NCI-H446 (cell line): ENCODE measurements at regions not wholly inside any gene's neighbourhood (a gene's known extent, or its start where the extent isn't known, plus 50 kb on each side); places are given as distances from the start of the nearest gene placed in this dataset.
"Not testable (repeated sequence)": the region's sequence is repeated elsewhere in the genome, so short reads cannot be mapped to it uniquely, and the experiment has no call there.

Source experiments
- DNase-seq, 2 experiments: peaks; one replicate each; lab custom pipeline; 2025; lab: John Stamatoyannopoulos, UW

DNA sequence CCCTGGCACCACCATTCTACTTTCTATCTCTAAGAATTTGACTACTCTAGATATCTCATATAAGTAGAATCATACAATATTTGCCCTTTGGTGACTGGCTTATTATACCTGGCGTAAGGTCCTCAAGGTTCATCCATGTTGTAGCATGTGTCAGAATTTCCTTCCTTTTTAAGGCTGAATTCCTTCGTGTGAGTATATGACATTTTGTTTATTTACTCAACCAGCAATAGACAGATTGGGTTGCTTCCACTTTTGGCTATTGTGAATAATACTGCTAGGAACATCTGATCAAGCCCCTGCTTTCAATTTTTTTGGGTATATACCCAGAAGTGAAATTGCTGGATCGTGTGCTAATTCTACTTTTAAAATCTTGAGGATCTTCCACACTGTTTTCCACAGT is 232.8 kb upstream of the MCHR2 start:
- no peak for DNase-seq

DNA sequence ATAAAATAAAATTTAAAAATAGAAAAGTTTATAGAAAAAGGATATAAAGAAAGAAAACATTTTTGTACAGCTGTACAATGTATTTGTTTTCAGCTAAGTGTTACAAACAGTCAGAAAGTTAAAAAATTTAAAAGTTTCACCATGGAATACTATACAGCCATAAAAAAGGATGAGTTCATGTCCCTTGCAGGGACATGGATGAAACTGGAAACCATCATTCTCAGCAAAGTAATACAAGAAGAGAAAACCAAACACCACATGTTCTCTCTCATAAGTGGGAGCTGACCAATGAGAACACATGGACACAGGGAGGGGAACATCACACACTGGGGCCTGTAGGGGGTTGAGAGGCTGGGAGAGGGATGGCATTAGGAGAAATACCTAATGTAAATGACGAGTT is 229.9 kb upstream of the MCHR2 start:
- not testable (repeated sequence) for DNase-seq

DNA sequence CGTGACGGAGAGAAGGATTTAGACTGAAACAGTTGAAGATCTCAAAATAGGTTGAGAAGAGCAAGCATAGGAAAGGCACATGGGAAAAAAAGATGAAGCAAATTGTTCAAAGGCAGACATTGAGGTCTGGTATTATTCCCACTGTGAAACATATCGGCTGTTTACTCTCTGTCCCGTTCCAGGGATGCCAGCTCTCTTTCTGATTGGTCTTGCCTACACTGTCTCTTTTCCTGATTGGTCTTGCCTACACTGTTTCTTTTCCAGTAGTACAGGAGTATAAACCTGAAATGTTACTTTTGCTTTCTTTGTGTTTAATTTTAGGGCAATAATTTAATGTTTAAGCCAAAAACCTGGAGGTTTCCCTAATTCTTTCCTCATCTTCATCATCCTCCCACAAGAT is 226.5 kb upstream of the MCHR2 start:
- DNase-seq, result no peak

DNA sequence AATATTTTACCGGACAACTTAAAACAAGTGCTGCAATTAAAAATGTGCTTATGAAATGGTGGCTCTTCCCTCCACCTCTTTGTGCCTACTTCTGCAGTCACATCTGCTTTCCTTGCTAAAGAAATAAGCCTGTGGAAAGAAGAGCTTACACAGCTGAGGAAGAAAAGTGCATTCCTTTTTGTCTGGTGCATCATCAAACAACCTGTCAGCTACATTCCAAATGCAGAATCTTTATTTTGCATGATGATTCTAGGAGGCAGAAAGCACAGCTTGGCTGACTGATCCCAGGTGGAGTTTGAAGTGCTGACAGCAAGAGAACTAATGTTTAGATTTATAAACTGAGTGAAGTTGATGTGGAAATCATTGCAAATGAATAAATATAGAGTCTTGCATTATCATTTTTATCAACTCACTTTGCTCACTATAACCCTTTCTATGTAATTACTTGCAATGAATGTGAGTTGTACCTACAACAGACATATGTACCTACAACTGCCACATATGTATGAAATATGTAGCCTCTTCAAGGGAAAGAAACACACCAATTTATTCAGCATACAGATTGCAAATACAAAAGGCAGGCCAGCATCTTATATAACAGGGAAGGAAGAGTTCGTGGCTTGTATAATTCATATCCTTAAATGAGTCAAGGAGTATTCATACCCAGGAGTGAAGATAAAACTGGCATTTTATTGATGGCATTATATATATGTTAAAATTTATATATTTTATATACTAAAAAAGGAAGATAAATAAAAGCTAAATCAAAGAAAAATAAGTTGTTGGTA is 223.4 kb upstream of the MCHR2 start:
- DNase-seq, result no peak

DNA sequence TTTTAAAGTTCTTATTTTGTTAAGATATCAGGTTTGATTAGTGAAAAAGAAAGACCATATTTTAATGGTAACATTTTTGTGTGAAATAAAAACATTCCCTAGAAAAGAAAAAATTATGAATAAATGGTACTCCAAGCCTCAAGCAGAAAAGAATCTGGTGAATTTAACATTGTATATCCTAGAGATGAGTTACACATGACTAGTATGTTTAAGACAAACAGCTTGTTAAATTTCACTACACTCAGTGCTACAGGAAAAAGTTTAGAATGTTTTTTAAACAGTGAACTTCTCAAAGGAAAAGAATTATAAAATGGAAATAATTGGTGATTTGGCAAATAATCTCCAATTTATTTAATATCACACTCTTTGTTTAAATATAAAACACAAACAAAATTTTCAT is 222.7 kb upstream of the MCHR2 start:
- no peak for DNase-seq

DNA sequence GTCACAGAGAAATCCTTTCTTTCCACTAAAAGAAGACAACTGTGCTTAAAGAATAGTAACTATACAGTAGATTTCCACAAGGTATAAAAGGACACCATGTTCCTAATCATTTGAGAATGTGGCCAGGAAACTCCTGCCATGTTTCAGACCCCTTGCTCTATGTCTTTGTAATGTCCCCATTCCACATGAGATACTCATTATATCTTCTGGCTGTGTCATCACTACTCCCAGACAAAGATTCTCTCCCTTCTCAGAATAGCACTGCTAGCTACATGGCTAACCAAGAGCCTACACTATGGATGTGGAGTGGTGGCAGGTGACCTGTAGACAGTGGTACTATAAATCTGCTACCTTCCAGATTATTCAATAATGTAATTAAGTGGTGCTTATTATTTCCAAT is 218.1 kb upstream of the MCHR2 start:
- DNase-seq, result no peak

DNA sequence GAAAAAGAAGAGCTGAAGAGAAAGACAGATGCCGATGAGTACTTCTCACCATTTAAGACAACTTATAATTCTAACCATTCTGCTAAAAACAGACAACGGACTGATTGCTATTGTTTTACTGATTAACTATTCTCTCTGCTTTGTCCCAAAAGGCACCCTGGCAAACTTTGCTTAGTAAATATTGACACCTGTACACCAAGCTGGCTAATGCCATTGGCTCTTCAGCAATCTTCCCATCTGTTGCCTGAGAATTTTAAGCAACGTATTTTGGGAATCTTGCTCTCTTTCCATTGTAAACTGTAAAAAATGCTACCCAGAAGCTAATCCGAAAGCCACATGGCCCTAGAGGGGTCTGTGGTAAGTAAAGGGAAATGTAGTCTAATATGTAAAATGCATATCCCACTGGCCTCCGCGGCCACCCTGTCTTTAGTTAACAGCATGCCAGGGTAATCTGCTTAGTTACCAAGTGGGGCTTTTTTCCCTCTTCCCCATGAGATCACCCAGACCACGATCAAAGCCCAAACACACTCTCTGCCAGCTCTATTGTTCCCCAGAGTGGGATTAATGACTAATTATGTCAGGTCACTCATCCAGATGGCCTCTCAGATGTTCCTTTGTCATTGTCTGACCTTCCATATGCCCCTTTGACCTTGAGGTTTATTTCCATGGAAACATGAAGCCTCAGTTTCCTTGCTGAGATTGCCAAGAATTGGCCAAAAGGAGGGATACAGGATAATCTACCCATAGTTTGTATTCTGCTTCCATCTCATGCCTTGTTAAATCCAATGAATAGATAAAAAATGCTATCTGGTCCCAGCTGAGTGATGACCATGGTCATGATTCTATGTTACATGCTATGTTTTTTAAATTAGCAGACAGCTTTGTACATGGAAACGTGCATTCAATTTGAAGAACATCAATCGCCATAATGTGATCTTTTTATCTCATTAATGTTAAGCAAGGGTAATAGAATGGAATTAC is 216.4 kb upstream of the MCHR2 start:
- no peak for DNase-seq

DNA sequence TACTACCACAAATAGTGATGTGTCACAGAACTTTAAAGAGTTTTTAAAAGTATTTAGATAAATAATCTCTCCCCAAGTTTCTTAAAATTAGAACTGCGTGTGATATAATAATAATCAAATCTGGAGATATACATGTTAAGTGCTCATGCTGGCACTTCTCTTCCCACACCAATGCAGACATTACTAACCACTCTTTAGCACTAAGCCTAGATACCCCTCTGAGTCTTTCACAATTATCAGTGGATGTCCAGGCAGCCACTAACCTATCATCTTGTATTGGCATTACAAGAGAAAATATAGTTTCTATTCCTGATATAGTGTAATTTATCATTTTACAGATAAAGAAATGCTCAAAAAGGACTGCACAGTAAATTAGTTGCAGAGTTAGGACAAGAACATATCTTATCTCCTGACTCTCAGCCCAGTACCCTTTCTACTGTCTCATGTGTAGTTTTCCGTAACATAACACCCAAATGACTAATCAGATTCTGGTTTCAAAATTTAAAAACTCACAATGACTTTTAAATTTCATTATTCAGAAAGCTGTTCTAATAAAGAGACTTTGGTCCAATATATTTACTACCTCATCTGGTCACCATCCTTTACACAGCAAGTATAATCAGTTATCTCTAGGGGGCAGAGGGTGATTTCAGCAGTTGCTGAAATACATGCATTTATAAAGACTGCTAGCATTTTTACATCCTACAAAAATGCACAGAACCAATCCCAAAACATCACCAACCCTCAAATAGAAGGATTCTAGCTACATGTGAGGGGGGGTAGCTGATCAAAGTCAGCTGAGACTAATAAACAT is 215.5 kb upstream of the MCHR2 start:
- DNase-seq, result no peak

DNA sequence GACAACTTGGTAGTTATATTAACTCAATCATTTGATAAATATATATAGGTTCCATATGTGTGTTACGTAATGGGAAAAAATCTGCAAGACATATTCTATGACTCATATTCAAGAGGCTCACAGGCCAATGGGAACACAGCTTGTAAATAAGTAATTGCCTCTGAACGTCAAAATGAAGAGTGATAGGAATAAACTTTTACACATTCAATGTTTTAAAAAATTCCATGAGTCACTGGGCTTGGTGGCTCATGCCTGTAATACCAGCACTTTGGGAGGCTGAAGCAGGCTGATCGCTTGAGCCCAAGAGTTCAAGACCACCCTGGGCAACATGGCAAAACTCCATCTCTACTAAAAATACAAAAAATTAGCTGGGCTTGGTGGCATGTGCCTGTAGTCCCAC is 209.4 kb upstream of the MCHR2 start:
- DNase-seq, result no peak

DNA sequence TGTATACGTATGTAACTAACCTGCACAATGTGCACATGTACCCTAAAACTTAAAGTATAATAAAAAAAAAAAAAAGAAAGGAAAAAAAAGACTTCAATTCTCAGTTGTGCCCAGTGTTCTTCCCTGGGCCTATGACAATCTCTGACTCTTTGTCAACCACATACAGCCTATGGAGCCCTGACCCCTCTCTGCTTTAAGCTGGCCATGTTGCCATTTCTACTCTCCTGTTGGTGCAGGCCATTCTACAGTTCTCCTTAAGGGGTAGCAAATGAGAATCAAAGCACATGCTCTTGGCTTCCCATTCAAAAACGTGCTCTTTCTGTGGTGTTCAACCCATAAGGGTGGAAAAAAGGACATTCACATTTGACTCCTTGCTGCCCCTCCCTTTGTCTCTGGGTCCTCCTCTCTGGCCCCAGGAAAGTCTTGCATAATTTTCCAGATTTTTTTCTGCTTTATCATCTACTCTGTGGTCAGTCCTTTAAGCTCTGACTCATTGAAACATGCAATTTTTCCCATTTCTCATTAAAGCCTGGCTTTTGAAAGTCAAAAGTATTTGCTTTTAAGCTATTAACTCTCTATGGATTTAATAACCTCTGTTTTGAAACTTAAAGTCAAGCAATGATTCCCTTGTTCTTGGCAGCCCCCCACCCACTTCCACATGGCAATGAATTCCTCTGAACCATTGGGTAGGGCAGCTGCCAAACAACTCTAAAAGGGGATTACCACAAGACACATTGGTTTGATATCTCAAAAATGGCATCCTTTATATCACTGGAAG is 208.6 kb upstream of the MCHR2 start:
- no peak for DNase-seq

DNA sequence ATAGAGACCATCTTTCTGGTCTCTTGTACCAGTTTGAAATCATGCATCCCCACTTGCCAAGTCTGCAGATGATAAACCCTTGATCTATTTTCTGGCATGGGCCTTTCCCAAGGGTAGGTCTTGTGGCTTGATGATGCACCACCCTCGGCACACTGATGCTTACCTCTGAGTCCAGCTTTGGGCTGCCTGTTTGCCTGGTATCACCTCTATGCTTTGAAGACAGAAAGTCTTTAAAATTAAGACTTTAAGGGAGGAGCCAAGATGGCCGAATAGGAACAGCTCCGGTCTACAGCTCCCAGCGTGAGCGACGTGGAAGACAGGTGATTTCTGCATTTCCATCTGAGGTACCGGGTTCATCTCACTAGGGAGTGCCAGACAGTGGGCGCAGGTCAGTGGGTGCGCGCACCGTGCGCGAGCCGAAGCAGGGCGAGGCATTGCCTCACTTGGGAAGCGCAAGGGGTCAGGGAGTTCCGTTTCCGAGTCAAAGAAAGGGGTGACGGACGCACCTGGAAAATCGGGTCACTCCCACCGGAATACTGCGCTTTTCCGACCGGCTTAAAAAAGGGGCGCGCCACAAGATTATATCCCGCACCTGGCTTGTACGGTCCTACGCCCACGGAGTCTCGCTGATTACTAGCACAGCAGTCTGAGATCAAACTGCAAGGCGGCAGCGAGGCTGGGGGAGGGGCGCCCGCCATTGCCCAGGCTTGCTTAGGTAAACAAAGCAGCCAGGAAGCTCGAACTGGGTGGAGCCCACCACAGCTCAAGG is 202.4 kb upstream of the MCHR2 start:
- not testable (repeated sequence) for DNase-seq

DNA sequence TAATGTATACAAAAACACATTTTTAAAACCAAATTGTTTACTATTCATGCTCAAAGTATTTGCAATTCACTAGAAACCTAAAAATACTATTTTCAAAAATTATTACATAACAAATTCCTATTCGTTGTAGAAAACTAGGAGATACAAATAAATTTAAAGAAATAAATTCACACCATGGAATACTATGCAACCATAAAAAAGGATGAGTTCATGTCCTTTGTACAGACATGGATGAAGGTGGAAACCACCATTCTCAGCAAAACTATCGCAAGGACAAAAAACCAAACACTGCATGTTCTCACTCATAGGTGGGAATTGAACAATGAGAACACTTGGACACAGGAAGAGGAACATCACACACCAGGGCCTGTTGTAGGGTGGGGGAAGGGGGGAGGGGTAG is 201.2 kb upstream of the MCHR2 start:
- DNase-seq, result not testable (repeated sequence)

DNA sequence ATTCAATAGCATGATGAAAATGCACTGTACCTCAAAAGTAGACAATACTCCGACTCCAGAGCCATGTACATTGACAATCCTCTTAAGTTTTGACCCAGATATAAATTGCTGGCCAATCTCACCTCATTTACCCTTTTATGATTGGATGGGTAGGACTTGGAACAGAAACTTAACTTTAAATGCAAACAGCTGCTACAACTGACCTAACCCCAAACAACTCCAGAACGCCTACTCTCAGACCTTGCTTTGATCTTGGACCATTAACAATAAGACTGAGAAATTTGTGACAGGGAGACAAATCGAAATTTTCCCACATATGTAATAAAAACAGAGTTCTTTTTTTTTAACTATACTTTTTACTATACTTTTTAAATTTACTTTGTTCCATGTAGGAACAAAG is 200.5 kb upstream of the MCHR2 start:
- DNase-seq, result no peak

DNA sequence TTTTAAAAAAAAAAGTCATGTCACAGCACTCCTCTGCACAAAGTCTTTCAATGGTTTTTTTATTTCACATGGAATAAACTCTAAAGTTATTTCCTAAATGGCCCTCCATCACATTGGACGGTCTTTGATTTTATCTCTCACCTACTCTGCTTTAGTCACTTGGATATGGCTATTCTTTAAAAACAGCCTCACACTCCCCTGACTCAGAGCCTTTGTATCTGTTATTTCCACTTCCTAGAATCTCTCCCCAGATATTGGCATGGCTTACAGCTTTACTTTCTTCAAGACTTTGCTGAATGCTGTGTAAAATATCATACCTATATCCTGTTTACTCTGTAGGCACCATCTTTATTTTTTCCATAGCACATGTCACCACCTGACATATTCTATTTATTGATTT is 194.7 kb upstream of the MCHR2 start:
- no peak for DNase-seq

DNA sequence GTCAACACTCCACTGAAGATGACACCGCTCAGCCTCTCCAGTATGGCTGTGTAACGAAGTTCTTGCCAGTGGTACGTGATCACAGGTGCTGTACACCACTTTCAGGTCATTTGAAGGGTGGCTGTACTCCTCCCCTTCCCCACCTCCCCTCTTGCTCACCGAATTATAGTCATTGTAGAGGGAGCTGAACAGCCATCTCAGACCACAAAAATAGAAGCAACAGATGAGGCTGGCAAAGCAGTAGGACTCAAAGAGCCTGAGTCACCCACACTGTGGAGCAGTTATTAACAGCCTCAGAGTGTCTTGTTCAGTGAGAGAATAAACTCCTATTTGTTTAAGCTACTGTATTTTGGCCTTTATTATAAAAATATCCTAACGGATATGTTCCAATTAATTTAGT is 192.5 kb upstream of the MCHR2 start:
- no peak for DNase-seq

DNA sequence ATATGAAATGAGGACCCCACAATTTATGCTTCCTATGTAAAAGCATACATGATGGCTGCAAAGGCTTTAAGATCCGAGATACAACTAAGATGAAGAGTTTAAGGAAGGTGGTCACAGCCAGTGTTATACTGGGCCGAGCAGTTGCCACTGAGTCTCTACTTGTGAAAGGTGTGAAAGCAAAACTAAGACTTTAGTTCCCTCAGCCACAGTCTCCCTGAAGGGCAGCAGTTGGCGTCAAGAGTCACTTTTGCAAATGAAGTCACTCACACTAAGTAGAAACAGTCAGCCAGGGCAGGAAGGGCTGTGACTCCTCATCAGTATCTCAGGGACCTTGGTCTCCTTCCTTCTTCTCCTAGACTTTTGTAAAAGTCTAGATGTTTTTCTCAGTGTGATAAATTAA is 191.6 kb upstream of the MCHR2 start:
- DNase-seq, result no peak

DNA sequence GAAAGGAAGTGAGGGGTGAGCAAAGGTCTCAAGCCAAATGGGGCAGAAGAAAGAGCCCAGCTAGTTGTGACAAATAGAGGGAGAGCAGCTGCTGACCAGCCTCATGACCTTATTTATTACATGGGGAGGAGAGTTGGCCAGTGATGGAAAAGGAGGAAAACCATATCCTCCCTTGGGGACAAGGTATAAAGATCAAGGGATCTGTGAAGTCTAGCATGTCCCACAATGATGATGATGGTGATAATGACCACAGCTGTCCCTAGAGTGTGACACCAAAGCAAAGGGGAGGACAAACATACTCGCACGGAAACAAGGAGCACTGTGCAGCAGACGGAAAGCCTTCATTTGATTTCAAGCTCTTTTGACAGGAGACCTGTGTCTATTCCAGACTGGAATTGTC is 190.4 kb upstream of the MCHR2 start:
- DNase-seq, result no peak

DNA sequence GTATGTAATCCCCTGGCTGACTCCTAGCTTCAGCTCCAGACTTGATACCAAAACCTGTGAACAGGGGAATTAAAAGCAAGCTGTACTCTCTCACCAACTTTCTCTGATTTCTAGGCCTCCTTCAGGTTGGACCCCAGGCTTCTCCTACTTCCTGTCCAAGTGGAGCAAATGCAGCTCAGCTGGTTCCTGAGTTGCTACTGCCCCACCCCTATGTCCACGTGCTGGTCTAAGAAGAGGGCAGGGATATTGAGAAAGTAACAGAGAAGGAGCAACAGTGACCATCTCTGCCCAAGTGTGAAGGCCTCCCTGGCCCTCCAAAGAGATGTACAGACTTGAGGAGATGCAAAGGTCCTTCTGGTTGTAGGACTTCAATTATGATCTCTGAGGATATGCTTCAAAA is 188.3 kb upstream of the MCHR2 start:
- DNase-seq, result no peak

DNA sequence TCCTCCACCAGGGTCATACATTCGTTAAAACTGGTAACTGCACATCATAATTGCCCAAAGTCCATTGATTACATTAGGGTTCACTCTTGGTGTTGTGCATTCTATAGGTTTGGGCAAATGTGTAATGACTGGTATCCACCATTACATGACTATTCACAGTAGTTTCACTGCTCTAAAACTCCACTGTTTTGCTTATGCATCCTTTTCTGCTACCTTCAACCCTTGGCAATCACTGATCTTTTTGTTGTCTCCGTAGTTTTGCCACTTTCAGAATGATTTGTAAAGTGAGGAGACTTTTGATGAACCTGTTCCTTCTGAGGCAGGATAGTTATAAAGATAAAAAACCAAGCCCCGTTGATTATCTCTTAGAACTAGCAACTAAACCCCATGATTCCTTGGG is 187.3 kb upstream of the MCHR2 start:
- no peak for DNase-seq

DNA sequence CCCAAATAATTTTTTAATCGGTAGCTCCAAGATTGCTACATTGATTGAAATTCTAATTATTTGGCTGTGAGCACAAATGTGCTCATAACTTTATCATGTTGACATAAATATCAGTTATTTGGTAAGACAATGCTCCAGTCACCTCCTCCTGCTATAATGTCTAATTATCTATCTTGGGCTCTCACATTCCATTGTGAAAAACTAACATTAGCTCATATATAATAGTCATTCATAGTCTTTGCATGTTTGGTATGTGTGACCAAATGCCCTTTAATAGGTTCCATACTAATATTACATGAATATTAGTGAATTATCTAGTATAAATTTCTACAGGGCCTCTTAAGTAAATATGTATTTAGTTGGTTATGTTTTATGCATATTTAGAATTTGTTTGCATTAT is 185.6 kb upstream of the MCHR2 start:
- DNase-seq, result no peak

DNA sequence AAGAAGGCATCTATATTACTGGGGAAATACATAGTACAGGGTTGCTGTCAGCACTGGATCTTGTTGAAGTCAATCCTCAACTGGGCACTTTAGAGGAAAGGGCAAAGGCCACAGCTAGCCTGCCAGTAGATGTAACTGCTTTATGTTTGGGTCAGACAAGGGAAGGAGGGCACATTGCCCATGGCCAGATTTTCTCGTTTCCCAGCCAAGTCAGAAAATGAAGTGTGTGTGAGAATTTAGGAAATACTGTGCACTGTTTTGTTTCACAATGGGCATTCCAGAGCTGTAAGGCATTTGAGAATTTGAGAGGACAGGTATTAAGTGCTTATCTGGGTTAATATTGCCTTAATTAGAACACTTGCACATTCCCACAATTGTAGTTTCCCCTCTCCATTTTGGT is 183.9 kb upstream of the MCHR2 start:
- DNase-seq, result no peak
